Mucosa of descending colon (tissue), 3 donors: ENCODE measurements at regions not wholly inside any gene's neighbourhood (a gene's known extent, or its start where the extent isn't known, plus 50 kb on each side); places are given as distances from the start of the nearest gene placed in this dataset.
A peak's percentile ranks its signal among the peaks of the same experiment; 100 is the strongest.

ENCODE experiments used
- ATAC-seq: fragments of 200-7000 bp; cut with Tn5 transposase; one replicate; pipeline ENCODE4 v1.9.1; 2020; ENCODE audit warnings: mild to moderate bottlenecking, moderate library complexity
- DNase-seq, 3 donors: peaks; one replicate each; pipeline ENCODE4 v3.0.0-alpha.2; 2020
- H3K36me3 ChIP-seq: fragments of 200-600 bp; one replicate; pipeline ENCODE4 v1.8.0; 2021; ENCODE audit warnings: low read depth, mild to moderate bottlenecking
- H3K4me1 ChIP-seq: fragments of 200-600 bp; one replicate; pipeline ENCODE4 v1.8.0; 2021; ENCODE audit warnings: low read depth, mild to moderate bottlenecking
- H3K4me3 ChIP-seq: fragments of 200-600 bp; one replicate; pipeline ENCODE4 v1.8.0; 2021; ENCODE audit warnings: mild to moderate bottlenecking
- H3K9me3 ChIP-seq: fragments of 200-600 bp; one replicate; pipeline ENCODE4 v1.8.0; 2021; ENCODE audit warnings: mild to moderate bottlenecking
- CTCF ChIP-seq: fragments of 200-600 bp; IDR thresholded peaks from one replicate; pipeline ENCODE4 v1.8.0; 2022; ENCODE audit warnings: antibody characterized with exemption, mild to moderate bottlenecking
- intact Hi-C, 2 donors: fragments of 100-400 bp; cut with DNase I in 1 of 2; cut with micrococcal nuclease in 1 of 2; formaldehyde crosslinking; loops; one replicate each; pipeline versions ENCODE4 v1.11.0 to v1.11.1; 2022; cut with DNase I, micrococcal nuclease
- donor health status: DM: no; HTN: no; CAD: no; lungs with moderate emphysema.
- donor health status: DM: no; HTN: no; CAD: no.
- donor health status: DM: no; HTN: yes; CAD: no.

DNA sequence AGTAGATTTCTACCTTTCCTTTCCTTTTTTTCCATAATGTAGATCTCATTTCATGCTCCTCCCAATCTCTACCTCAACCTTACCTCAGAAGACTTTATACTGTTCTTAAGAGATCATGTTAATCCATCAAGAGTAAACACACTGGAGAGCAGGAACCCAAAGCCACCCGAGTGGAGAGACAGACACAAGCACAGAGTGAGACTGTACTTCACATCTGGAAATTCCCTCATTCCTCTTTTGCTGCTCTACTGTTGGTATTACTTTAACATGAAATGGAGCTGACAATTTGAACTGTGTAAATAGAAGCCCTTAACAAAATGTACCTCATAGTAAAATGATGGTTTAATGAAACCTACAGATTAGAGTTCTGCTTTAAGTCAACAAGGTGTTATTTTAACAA lies 105.7 kb upstream of the RASGEF1B start:
- DNase-seq, result no peak
- no peak for TF ChIP-seq CTCF
- Histone ChIP-seq H3K9me3 (no peaks in the 10 kb centered on the region), H3K4me3 (no peak overlapping the region), H3K4me1 (peaks cover 9% of the 10 kb centered on the region), H3K36me3 (no peaks in the 10 kb centered on the region)
- intact Hi-C loops, result no loop called here
- ATAC-seq, result no peak

DNA sequence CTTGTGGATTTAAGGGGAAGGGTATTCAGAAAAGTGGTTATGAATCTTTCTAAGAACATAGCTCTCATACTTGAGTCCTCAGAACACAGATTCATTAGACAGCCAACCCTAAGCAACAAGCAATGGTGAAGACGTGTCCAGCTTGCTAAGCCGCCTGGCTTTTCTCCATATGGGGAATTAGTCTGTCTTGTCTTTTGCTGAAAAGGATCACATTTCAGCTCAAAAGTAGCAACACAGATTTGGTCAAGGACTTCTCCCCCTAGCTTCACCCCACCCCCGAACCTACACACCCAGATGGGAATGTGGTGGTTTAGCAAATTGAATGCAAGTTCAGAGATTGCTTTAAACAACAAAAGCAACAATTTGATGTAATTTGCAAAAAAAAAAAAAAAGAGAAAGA lies 103.3 kb upstream of the RASGEF1B start:
- Histone ChIP-seq H3K9me3 (no peaks in the 10 kb centered on the region), H3K4me1 (peaks cover 9% of the 10 kb centered on the region), H3K4me3 (no peak overlapping the region), H3K36me3 (no peaks in the 10 kb centered on the region)
- ATAC-seq (no peak), DNase-seq (no peak)
- no peak for TF ChIP-seq CTCF
- intact Hi-C loops, result no loop called here

GRCh38 chr4:81573840-81574239 lies 102.1 kb upstream of the RASGEF1B start:
- Histone ChIP-seq H3K9me3 (no peaks in the 10 kb centered on the region), H3K4me1 (peaks cover 7% of the 10 kb centered on the region), H3K36me3 (no peaks in the 10 kb centered on the region), H3K4me3 (no peak overlapping the region)
- TF ChIP-seq CTCF, result no peak
- DNase-seq, result no peak
- ATAC-seq, result peak; percentile 92
- intact Hi-C loops, result no loop called here

DNA sequence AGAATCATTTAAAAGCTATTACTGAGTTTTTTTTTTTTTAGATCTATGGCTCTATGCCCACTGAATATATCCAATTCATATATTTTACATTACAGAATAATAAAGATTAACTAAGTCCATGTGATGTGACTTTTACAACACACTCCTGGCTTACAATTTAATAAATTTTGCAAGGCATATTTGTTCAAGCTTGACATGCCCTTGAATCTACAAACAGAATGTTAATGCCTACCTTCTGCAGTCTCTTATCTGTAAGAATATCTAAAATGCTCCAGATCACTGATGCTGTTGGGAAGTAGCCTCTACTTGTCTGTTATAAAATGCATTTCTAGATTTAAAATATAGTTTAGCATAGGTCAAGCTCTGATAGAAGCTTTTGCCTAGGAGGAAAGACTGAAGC lies 100.7 kb upstream of the RASGEF1B start:
- ATAC-seq, result no peak
- Histone ChIP-seq H3K4me1 (peaks cover 7% of the 10 kb centered on the region), H3K9me3 (no peaks in the 10 kb centered on the region), H3K36me3 (no peaks in the 10 kb centered on the region), H3K4me3 (no peak overlapping the region)
- DNase-seq, result no peak
- TF ChIP-seq CTCF, result no peak
- intact Hi-C loops, result no loop called here

DNA sequence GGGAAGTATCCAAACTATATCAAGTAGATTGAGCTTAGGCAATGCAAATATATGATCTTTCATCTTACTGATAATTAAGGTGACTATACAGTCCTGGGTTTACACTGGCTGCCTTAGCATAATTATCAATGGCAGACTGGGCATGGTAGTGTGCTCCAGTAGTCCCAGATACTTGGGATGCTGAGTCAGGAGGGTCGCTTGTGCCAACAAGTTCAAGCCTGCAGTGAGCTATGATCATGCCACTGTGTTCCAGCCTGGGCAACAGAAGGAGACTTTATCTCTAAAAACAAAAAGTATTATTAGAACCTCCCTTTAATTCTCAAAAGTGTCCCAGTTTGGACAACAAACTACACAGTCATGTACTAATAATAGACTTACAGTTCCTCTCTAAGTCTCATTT lies 99.4 kb upstream of the RASGEF1B start:
- Histone ChIP-seq H3K4me3 (no peak overlapping the region), H3K36me3 (no peaks in the 10 kb centered on the region), H3K9me3 (no peaks in the 10 kb centered on the region), H3K4me1 (peaks cover 7% of the 10 kb centered on the region)
- ATAC-seq (no peak), DNase-seq (no peak)
- intact Hi-C loops, result no loop called here
- no peak for TF ChIP-seq CTCF

- intact Hi-C loops, result no loop called here
- ATAC-seq, result peak; percentile 18
- no peaks in the 10 kb centered on the region for H3K36me3 ChIP-seq
- TF ChIP-seq CTCF, result no peak
- no peak overlapping the region for H3K4me3 ChIP-seq
- H3K9me3 ChIP-seq, result no peaks in the 10 kb centered on the region
- no peak for DNase-seq
- no peaks in the 10 kb centered on the region for H3K4me1 ChIP-seq
Observed at GRCh38 chr4:81566161-81566591, 94.5 kb upstream of the RASGEF1B start.
